Cerebellar nuclear complex (tissue), 1 donor: ENCODE measurements at regions not wholly inside any gene's neighbourhood (a gene's known extent, or its start where the extent isn't known, plus 50 kb on each side); places are given as distances from the start of the nearest gene placed in this dataset.

Source experiments
- DNase-seq, 2 experiments: peaks; one replicate each; lab custom pipeline; 2025; lab: John Stamatoyannopoulos, UW

DNA sequence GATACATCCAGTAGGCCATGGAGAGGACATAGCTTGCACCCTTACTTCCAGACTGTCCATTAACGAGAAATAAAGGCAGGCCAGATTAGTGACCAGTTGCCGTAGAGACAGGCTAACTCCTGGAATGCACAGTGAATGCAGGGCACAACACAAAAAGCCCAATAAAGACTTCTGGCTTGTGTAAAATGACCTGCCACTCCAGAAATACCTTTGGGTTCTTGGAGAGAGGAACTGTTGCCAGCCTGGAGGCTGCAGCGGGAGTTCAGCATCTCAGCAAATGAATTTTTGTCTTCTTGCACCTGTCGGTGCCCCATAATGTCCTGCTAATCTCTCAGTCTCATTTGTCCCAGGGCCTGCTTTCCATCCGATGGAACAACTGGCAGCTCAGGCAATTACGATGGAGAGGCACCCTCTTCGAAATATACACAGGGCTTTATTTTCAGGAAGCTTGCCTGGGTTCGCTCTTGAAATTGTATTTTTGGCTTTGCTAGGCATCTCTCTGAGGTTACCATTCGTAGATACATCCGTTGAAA lies 538.8 kb upstream of the ZNF462 start:
- DNase-seq: no peak

GRCh38 chr9:106324591-106325280 lies 538.2 kb upstream of the ZNF462 start:
- DNase-seq: no peak

DNA sequence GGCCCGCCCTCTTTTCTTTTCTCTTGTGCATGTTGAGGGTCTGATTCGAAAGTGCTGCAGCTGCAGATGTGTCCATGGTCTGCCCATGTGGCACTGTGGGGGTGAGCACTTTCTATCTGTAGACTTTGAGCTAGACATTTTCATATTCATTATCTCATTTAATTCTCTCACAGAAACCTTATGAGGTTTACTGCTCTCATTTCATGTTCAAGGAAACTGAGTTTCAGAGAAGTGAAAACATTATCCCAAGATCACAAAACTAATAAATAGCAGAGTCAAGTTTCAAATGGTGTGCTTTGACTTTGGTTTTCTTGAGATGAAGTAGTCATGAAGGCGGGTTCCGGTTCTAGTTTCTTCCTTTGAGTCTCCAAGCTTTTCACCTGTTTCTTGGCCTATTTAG lies 536.5 kb upstream of the ZNF462 start:
- DNase-seq: no peak

DNA sequence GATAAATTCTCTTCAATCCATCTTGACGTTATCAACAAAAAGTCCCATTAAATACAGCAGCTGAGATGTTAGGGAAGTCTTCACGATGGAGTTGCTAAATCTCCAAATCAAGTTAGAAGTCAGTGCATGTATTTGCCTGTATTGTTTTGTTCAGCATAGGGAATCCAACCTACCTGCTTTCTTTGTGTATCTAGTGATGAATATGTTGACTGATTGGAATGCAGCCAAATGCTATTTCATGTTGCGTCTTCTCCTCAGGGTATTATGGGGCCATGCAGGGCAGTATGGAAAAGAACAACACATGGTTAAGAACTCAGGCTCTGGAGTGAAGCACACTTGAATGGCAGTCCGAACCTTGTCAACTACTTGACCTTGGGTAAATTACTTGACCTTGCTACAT lies 529.5 kb upstream of the ZNF462 start:
- DNase-seq: no peak

- no peak for DNase-seq
Measured at GRCh38 chr9:106334081-106334480, 528.9 kb upstream of the ZNF462 start.

GRCh38 chr9:106339882-106340281 lies 523.1 kb upstream of the ZNF462 start:
- no peak for DNase-seq

DNA sequence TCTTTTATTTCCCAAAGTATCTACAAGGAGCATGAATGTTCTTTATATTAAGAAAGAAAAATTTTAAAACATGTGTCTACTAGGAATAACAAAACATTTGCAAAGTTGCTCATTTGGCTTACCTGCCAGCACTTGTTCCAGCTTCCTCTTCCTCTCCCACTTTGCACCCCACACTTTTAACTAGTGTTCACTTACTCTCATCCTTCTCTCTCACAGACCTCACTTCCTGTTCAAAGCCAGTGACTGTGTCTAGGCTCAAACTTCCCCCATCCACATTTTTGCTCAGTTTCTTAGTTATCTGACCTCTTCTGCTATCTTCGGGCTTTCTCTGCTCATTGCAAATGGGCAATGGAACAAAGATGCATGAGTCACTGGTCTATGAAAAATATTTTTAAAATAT lies 512.2 kb upstream of the ZNF462 start:
- no peak for DNase-seq

DNA sequence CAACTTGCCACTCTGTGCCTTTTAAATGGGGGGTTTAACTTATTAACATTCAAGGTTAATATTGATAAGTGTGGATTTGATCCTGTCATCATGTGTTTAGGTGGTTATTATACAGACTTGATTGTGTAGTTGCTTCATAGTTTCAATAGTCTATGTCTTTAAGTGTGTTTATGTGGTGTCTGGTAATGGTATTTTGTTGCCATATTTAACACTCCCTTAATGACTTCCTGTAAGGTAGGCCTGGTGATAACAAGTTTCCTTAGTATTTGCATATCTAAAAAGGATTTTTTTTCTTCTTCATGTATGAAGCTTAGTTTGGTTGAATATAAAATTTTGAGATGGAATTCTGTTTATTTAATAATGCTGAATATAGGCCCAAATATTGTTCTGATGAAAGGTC lies 506.0 kb upstream of the ZNF462 start:
- no peak for DNase-seq

GRCh38 chr9:106358331-106358730 lies 504.6 kb upstream of the ZNF462 start:
- DNase-seq: no peak

- no peak for DNase-seq
Measured at GRCh38 chr9:106376689-106377088, 486.3 kb upstream of the ZNF462 start.

DNA sequence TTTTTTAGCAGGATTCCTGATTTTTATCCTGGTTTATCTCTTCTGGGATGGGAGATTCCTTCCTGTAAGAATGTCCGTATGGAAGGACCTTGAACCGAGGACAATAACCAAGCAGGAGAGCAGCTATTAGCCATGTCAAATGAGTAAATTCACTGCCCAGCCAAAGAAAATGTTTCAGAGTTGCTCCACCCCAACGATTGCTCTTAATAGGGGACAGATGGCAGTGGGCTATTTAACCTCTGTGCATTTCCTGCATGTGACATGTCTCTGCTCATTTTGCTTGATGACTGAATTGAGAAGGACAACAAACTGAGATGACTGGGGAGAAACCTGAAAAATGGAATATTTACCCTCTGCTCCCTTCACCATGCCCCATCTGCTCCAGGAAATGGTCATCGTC lies 479.9 kb upstream of the ZNF462 start:
- no peak for DNase-seq

DNA sequence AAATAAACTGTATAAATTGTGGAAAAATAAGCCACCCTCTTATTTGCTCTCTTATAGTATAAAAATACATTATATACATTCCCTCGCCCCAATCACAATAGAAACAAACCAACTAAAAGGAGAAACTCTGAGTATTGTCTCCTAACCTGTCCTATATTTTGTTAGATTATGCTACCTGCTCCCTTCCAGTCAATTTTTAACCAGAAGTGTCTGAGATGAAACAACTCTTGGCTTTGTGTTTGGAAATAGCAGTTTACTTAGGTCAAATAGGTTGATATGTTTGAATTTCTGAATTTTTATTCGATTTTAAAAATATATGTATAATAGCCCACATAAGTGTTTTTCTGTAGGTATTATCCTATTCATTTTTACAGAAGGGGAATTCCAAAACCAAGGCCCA lies 475.0 kb upstream of the ZNF462 start:
- DNase-seq: no peak

DNA sequence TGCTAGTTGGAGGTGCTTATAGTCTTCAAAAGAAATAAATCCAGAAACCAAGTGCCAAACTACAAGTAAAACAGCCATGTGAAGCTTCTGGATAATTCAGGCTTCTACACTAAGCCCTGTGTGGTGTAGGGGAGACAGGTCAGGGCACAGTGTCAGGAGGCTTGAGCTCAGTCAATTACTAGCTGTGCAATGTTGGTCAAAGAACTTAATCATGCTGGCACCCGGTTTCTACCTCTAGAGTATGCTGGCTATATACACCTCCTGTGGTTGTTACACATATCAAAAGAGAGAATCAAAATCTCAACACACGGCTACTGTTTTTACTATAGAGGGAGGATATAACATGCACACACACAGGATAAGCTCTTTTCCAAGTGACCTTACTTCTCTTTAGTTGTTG lies 469.7 kb upstream of the ZNF462 start:
- no peak for DNase-seq

DNA sequence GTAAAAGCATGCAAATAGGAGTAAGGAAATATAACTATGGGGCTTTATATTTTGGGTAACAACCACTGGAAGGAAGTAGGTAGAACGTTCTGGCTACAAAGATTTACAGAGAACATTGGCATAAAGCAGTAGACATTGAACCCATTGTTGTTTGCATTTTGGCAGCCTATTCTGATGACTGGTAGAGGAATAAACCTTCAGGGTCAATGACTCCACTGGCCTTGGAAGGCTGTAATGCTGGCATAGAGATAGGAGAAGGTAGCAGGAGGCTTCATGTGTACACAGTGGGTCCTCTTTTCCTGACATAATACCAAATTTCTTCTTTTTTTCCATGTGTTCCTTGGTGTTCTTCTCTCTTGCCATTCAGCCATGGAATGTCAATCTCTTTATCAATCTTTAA lies 462.8 kb upstream of the ZNF462 start:
- no peak for DNase-seq

- DNase-seq: no peak
Measured at GRCh38 chr9:106400950-106401349, 462.0 kb upstream of the ZNF462 start.

GRCh38 chr9:106403081-106403480 lies 459.9 kb upstream of the ZNF462 start:
- no peak for DNase-seq

DNA sequence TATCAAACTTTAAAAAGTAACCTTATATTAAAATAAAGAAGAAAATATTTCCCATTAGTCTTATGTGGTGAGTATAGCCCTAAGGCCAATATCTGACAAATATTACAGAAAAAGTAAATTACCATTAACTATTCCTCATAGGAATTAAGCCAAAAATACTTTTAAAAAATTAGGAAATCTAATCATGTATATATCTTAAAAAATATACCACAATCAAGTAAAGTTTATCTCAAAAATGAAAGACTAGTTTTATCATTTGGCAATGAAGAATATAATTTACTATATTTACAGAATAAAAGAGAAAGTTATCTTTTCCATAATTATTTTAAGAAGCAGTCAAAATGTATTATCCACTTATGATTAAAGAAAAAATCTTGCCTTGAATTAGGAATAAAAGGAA lies 458.8 kb upstream of the ZNF462 start:
- DNase-seq: no peak

DNA sequence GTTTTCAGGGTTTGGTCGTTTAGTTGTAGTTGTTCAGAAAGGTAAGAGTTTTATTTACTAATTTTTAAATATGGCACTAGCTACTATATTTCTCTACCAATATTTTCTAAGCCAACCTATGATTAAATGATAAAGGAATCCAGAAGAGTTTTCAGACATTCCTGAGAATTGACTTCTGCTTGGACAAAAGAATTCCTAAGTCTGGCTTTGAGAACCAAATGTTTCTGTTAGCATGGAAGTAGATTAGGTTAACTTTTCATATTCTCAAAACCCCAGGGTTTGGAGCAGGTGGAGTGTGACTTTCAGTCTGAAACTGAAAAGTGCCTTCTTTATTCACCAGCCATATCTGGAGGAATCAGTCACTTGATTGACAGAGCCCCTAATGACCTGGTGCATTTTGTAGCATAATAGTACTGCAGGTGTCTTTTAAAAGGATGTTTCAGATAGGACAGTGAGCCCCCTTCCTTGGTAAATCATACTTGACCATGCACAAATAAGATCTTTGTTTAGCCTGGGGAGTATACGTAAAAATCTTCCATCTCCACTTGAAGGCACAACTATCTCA lies 457.0 kb upstream of the ZNF462 start:
- DNase-seq: no peak

GRCh38 chr9:106414042-106414441 lies 448.9 kb upstream of the ZNF462 start:
- no peak for DNase-seq

- no peak for DNase-seq
Measured at GRCh38 chr9:106417685-106418084, 445.3 kb upstream of the ZNF462 start.

DNA sequence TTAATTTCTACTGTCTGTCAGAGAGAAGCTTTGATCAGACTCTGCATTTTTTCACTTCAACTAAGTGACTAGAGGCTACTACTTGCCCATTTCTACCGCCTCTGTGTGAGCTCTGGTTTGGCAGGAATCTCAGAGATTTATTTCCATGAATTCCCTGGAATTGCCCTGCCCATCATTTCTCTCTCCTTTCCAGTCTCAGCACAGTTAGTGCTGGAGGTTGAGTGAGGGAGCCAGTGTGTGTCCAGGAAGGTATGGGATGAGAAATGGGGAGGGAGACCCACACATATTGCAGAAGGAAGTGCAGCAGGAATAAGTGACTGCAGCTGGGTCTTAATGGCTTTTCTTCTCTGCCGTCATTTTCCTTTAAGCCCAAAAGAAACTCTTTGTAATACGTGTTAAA lies 443.1 kb upstream of the ZNF462 start:
- no peak for DNase-seq

- DNase-seq: no peak
Measured at GRCh38 chr9:106420511-106420944, 442.4 kb upstream of the ZNF462 start.

DNA sequence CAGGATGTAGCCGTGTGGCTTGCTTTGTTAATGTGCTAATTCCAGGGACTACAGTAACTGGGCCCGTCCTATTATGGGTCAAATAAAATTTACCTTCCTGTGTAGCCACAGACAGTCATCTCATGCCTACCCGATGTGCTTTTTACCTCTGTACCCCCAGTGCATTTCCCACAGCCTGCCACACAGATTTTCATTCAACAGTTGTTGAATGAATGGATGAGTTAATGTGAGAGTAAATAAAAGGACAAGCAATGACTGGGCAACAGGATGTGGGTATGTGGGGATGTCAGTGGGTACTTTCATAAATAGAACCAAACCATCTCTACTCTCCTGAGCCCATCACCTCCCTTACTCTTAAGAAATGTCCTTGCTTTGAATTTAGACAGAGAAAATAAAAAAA lies 441.2 kb upstream of the ZNF462 start:
- DNase-seq: no peak

GRCh38 chr9:106423575-106423974 lies 439.4 kb upstream of the ZNF462 start:
- DNase-seq: no peak
